Loucy (cell line): ENCODE measurements at regions not wholly inside any gene's neighbourhood (a gene's known extent, or its start where the extent isn't known, plus 50 kb on each side); places are given as distances from the start of the nearest gene placed in this dataset.

Experiments
- EZH2phosphoT487 ChIP-seq: fragments of 200-600 bp; IDR thresholded peaks from 2 replicates; pipeline ENCODE4 v1.6.1; 2018; ENCODE audit warnings: antibody characterized with exemption, mild to moderate bottlenecking, moderate library complexity, borderline replicate concordance
- TF ChIP-seq, protein P1 (sequence below): fragments of 200-600 bp; sonication (generic); conservative IDR thresholded peaks from 2 replicates; pipeline ENCODE4 v1.5.1; 2014; ENCODE audit warnings: mild to moderate bottlenecking, antibody characterized with exemption, low read length

DNA sequence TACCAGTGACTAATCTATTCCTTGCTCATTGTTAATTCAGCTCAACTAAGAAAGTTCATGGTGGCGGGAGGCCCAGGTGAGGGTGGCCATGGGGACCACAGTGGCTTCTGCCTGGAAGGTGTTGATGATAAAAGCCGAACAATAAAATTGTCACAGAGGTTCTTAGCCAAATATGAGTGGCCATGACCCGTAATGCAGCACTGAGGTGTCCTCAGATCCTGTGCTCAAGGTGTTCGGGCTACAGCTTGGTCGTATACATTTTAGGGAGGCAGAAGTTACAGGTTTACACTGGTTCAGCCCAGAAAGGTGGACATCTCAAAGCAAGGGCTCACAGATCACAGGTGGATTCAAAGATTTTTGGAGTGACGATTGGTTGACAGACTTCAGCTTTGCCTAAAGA lies 98.5 kb upstream of the SNTG2 start:
- TF ChIP-seq, protein P1, sequence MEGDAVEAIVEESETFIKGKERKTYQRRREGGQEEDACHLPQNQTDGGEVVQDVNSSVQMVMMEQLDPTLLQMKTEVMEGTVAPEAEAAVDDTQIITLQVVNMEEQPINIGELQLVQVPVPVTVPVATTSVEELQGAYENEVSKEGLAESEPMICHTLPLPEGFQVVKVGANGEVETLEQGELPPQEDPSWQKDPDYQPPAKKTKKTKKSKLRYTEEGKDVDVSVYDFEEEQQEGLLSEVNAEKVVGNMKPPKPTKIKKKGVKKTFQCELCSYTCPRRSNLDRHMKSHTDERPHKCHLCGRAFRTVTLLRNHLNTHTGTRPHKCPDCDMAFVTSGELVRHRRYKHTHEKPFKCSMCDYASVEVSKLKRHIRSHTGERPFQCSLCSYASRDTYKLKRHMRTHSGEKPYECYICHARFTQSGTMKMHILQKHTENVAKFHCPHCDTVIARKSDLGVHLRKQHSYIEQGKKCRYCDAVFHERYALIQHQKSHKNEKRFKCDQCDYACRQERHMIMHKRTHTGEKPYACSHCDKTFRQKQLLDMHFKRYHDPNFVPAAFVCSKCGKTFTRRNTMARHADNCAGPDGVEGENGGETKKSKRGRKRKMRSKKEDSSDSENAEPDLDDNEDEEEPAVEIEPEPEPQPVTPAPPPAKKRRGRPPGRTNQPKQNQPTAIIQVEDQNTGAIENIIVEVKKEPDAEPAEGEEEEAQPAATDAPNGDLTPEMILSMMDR: no peak
- no peak for TF ChIP-seq EZH2phosphoT487
